Glomerular endothelial cell (primary cell): ENCODE measurements at regions not wholly inside any gene's neighbourhood (a gene's known extent, or its start where the extent isn't known, plus 50 kb on each side); places are given as distances from the start of the nearest gene placed in this dataset.

ENCODE experiments used
- DNase-seq: peaks from one replicate; pipeline ENCODE4 v3.0.0-alpha.2; 2011; ENCODE audit warnings: low read depth, low spot score; ENCODE audit errors: extremely low read depth

GRCh38 chr6:156725712-156726111 is 51.5 kb upstream of the ARID1B start:
- DNase-seq, result no peak

- DNase-seq, result no peak
These were observed 56.2 kb upstream of the ARID1B start for GRCh38 chr6:156720691-156721685.

GRCh38 chr6:156719720-156720563 is 57.2 kb upstream of the ARID1B start:
- no peak for DNase-seq

- DNase-seq, result no peak
These were observed 57.8 kb upstream of the ARID1B start for GRCh38 chr6:156719395-156719719.

GRCh38 chr6:156718647-156719394 is 58.4 kb upstream of the ARID1B start:
- DNase-seq, result no peak

- DNase-seq, result no peak
These were observed 59.6 kb upstream of the ARID1B start for GRCh38 chr6:156717542-156717941.

- no peak for DNase-seq
These were observed 61.3 kb upstream of the ARID1B start for GRCh38 chr6:156715839-156716238.

- no peak for DNase-seq
These were observed 63.6 kb upstream of the ARID1B start for GRCh38 chr6:156713548-156713947.

GRCh38 chr6:156710479-156710878 is 66.7 kb upstream of the ARID1B start:
- no peak for DNase-seq

GRCh38 chr6:156707818-156708217 is 69.4 kb upstream of the ARID1B start:
- no peak for DNase-seq

- no peak for DNase-seq
These were observed 73.5 kb upstream of the ARID1B start for GRCh38 chr6:156703719-156704118.

- no peak for DNase-seq
These were observed 75.2 kb upstream of the ARID1B start for GRCh38 chr6:156701966-156702365.

GRCh38 chr6:156700440-156701057 is 76.6 kb upstream of the ARID1B start:
- no peak for DNase-seq

GRCh38 chr6:156699935-156700334 is 77.2 kb upstream of the ARID1B start:
- no peak for DNase-seq

- no peak for DNase-seq
These were observed 78.2 kb upstream of the ARID1B start for GRCh38 chr6:156699017-156699421.

- no peak for DNase-seq
These were observed 78.8 kb upstream of the ARID1B start for GRCh38 chr6:156698239-156699016.

- no peak for DNase-seq
These were observed 79.8 kb upstream of the ARID1B start for GRCh38 chr6:156697225-156697830.

GRCh38 chr6:156695742-156696141 is 81.4 kb upstream of the ARID1B start:
- no peak for DNase-seq

- no peak for DNase-seq
These were observed 82.5 kb upstream of the ARID1B start for GRCh38 chr6:156694679-156695078.
